MM.1S (cell line): ENCODE measurements at regions not wholly inside any gene's neighbourhood (a gene's known extent, or its start where the extent isn't known, plus 50 kb on each side); places are given as distances from the start of the nearest gene placed in this dataset.
"Not testable (repeated sequence)": the region's sequence is repeated elsewhere in the genome, so short reads cannot be mapped to it uniquely, and the experiment has no call there.

Source experiments
- DNase-seq: peaks from one replicate; pipeline ENCODE4 v3.0.0-alpha.2; 2015
- H2AFZ ChIP-seq: fragments of 300-600 bp; sonication (generic); 2 replicates; pipeline ENCODE4 v1.6.0; 2016; ENCODE audit warnings: antibody characterized with exemption, low read length
- H3F3A ChIP-seq: fragments of 300-600 bp; sonication (generic); 2 replicates; pipeline ENCODE4 v1.6.1; 2016; ENCODE audit warnings: mild to moderate bottlenecking, antibody characterized with exemption, low read length, moderate library complexity, mixed read lengths; ENCODE audit not compliant: insufficient read depth
- H3K27ac ChIP-seq: fragments of 300-600 bp; sonication (generic); 2 replicates; pipeline ENCODE4 v1.5.1; 2016; ENCODE audit warnings: mild to moderate bottlenecking, low read length
- H3K27me3 ChIP-seq: fragments of 300-600 bp; sonication (generic); replicated peaks from 2 replicates; pipeline ENCODE4 v1.6.0; 2016; ENCODE audit warnings: low read length; ENCODE audit not compliant: insufficient read depth
- H3K36me3 ChIP-seq: fragments of 300-600 bp; sonication (generic); replicated peaks from 2 replicates; pipeline ENCODE4 v1.6.1; 2016; ENCODE audit warnings: mild to moderate bottlenecking, low read length, mixed read lengths; ENCODE audit not compliant: insufficient read depth
- H3K4me1 ChIP-seq: fragments of 300-600 bp; sonication (generic); 2 replicates; pipeline ENCODE4 v1.6.1; 2016; ENCODE audit warnings: low read length, mixed read lengths
- H3K4me2 ChIP-seq: fragments of 300-600 bp; sonication (generic); 2 replicates; pipeline ENCODE4 v1.6.0; 2016; ENCODE audit warnings: low read depth, low read length
- H3K4me3 ChIP-seq: fragments of 300-600 bp; sonication (generic); 2 replicates; pipeline ENCODE4 v1.5.1; 2016; ENCODE audit warnings: low read length, mixed read lengths
- H3K79me2 ChIP-seq: fragments of 300-600 bp; sonication (generic); 2 replicates; pipeline ENCODE4 v1.6.1; 2016; ENCODE audit warnings: mixed run types, low read length, mixed read lengths
- H3K9ac ChIP-seq: fragments of 300-600 bp; sonication (generic); 2 replicates; pipeline ENCODE4 v1.6.1; 2016; ENCODE audit warnings: low read length, mixed read lengths
- H3K9me2 ChIP-seq: fragments of 300-600 bp; sonication (generic); replicated peaks from 2 replicates; pipeline ENCODE4 v1.6.1; 2016; ENCODE audit warnings: mild to moderate bottlenecking, low read length, mixed read lengths; ENCODE audit not compliant: insufficient read depth
- H3K9me3 ChIP-seq: fragments of 300-600 bp; sonication (generic); replicated peaks from 2 replicates; pipeline ENCODE4 v1.6.1; 2016; ENCODE audit warnings: mild to moderate bottlenecking, low read length, mixed read lengths; ENCODE audit not compliant: insufficient read depth
- H4K20me1 ChIP-seq: fragments of 300-600 bp; sonication (generic); 2 replicates; pipeline ENCODE4 v1.6.1; 2016; ENCODE audit warnings: mild to moderate bottlenecking, low read length, moderate library complexity, mixed read lengths; ENCODE audit not compliant: insufficient read depth
- CTCF ChIP-seq: fragments of 300-600 bp; sonication (generic); IDR thresholded peaks from 2 replicates; pipeline ENCODE4 v1.5.1; 2016; ENCODE audit warnings: antibody characterized with exemption, low read length, mixed read lengths
- EZH2 ChIP-seq: fragments of 300-600 bp; sonication (generic); optimal IDR thresholded peaks from 2 replicates; pipeline ENCODE3; 2017; ENCODE audit warnings: low read depth, mild to moderate bottlenecking, antibody characterized with exemption, low read length, mixed read lengths
- EZH2phosphoT487 ChIP-seq: fragments of 300-600 bp; sonication (generic); IDR thresholded peaks from 2 replicates; pipeline ENCODE4 v1.6.1; 2018; ENCODE audit warnings: antibody characterized with exemption, low read length

GRCh38 chr5:121660142-121660541 is 191.5 kb upstream of the FTMT start:
- no peak overlapping the region for H3K9ac ChIP-seq
- H3K27me3 ChIP-seq = no peaks in the 10 kb centered on the region
- no peaks in the 10 kb centered on the region for H3F3A ChIP-seq
- H3K9me3 ChIP-seq = no peaks in the 10 kb centered on the region
- H3K9me2 ChIP-seq = no peaks in the 10 kb centered on the region
- DNase-seq = no peak
- no peaks in the 10 kb centered on the region for H3K79me2 ChIP-seq
- no peak overlapping the region for H2AFZ ChIP-seq
- no peak overlapping the region for H3K27ac ChIP-seq
- H3K4me1 ChIP-seq = no peaks in the 10 kb centered on the region
- no peak overlapping the region for H3K4me3 ChIP-seq
- TF ChIP-seq EZH2 (no peak), CTCF (no peak), EZH2phosphoT487 (no peak)
- no peak overlapping the region for H3K4me2 ChIP-seq
- H3K36me3 ChIP-seq = no peaks in the 10 kb centered on the region
- H4K20me1 ChIP-seq = no peaks in the 10 kb centered on the region

- H3K9me3 ChIP-seq, DNase-seq, H3K27ac ChIP-seq, H3K9ac ChIP-seq, H2AFZ ChIP-seq, H3K36me3 ChIP-seq, H4K20me1 ChIP-seq, H3K4me2 ChIP-seq, H3K79me2 ChIP-seq, H3K9me2 ChIP-seq, H3K4me3 ChIP-seq, H3K4me1 ChIP-seq, H3K27me3 ChIP-seq, H3F3A ChIP-seq: not testable (repeated sequence)
Observed at GRCh38 chr5:121665542-121665941, 186.1 kb upstream of the FTMT start.

GRCh38 chr5:121667292-121667691 is 184.4 kb upstream of the FTMT start:
- no peak overlapping the region for H3K4me3 ChIP-seq
- no peak for DNase-seq
- no peaks in the 10 kb centered on the region for H3K4me1 ChIP-seq
- no peaks in the 10 kb centered on the region for H3K9me2 ChIP-seq
- no peaks in the 10 kb centered on the region for H3F3A ChIP-seq
- H3K27ac ChIP-seq = no peak overlapping the region
- TF ChIP-seq CTCF = no peak
- no peak for TF ChIP-seq EZH2phosphoT487
- no peak for TF ChIP-seq EZH2
- no peaks in the 10 kb centered on the region for H3K27me3 ChIP-seq
- no peaks in the 10 kb centered on the region for H3K79me2 ChIP-seq
- H3K4me2 ChIP-seq = no peak overlapping the region
- H3K9me3 ChIP-seq = no peaks in the 10 kb centered on the region
- H3K9ac ChIP-seq = no peak overlapping the region
- no peaks in the 10 kb centered on the region for H3K36me3 ChIP-seq
- no peak overlapping the region for H2AFZ ChIP-seq
- H4K20me1 ChIP-seq = no peaks in the 10 kb centered on the region

GRCh38 chr5:121668635-121669034 is 183.0 kb upstream of the FTMT start:
- Histone ChIP-seq H3K4me3 (no peak overlapping the region), H3K4me1 (no peaks in the 10 kb centered on the region), H3K4me2 (no peak overlapping the region), H3F3A (no peaks in the 10 kb centered on the region), H3K27me3 (no peaks in the 10 kb centered on the region), H3K9ac (no peak overlapping the region), H3K27ac (no peak overlapping the region), H3K9me2 (no peaks in the 10 kb centered on the region), H2AFZ (no peak overlapping the region), H4K20me1 (no peaks in the 10 kb centered on the region), H3K79me2 (no peaks in the 10 kb centered on the region), H3K36me3 (no peaks in the 10 kb centered on the region), H3K9me3 (no peaks in the 10 kb centered on the region)
- no peak for DNase-seq
- TF ChIP-seq CTCF (no peak), EZH2 (no peak), EZH2phosphoT487 (no peak)
